Upper lobe of left lung (tissue), 6 donors: ENCODE measurements at regions not wholly inside any gene's neighbourhood (a gene's known extent, or its start where the extent isn't known, plus 50 kb on each side); places are given as distances from the start of the nearest gene placed in this dataset.

Experiments
- ATAC-seq, 2 donors: fragments of 200-7000 bp; cut with Tn5 transposase; one replicate each; pipeline ENCODE4 v1.9.1; 2022; ENCODE audit warnings: mild to moderate bottlenecking in 2 of 2, moderate library complexity in 2 of 2; ENCODE audit not compliant: low FRiP score in 2 of 2
- DNase-seq, 2 donors: peaks; one replicate each; pipeline ENCODE4 v3.0.0-alpha.2; 2019 to 2020
- H3K27ac ChIP-seq, 4 donors: fragments of 200-600 bp; sonication (generic); one replicate each; pipeline ENCODE4 v1.5.1; 2016 to 2019
- H3K27me3 ChIP-seq, 4 donors: fragments of 200-600 bp; sonication (generic); one replicate each; pipeline ENCODE4 v1.5.1; 2017 to 2019
- H3K36me3 ChIP-seq, 4 donors: fragments of 200-600 bp; sonication (generic); one replicate each; pipeline ENCODE4 v1.5.1; 2016 to 2019
- H3K4me1 ChIP-seq, 4 donors: fragments of 200-600 bp; sonication (generic); one replicate each; pipeline ENCODE4 v1.5.1; 2018 to 2019
- H3K4me3 ChIP-seq, 4 donors: fragments of 200-600 bp; sonication (generic); one replicate each; pipeline ENCODE4 v1.5.1; 2017 to 2019; ENCODE audit warnings: mild to moderate bottlenecking in 2 of 4, moderate library complexity in 1 of 4
- H3K9me3 ChIP-seq, 4 donors: fragments of 200-600 bp; sonication (generic); one replicate each; pipeline ENCODE4 v1.5.1; 2018 to 2019
- EP300 ChIP-seq, 4 donors: sonication (generic); formaldehyde crosslinking; IDR thresholded peaks; one replicate each; pipeline ENCODE4 v1.5.1; 2017; ENCODE audit warnings: antibody characterized with exemption in 4 of 4, control low read depth in 2 of 4
- POLR2A ChIP-seq, 4 donors: fragments of 450-650 bp; IDR thresholded peaks; one replicate each; pipeline ENCODE4 v1.5.1; 2016 to 2017; ENCODE audit warnings: antibody characterized with exemption in 4 of 4, mild to moderate bottlenecking in 2 of 4
- POLR2AphosphoS5 ChIP-seq, 2 donors: sonication (generic); formaldehyde crosslinking; IDR thresholded peaks; one replicate each; pipeline ENCODE4 v1.5.1; 2017; ENCODE audit warnings: antibody characterized with exemption in 2 of 2
- WGBS, 2 donors: methylation state at CpG; one replicate each; pipeline ENCODE4 v1.1.5; 2017 to 2018; 5-methylcytosine and 5-hydroxymethylcytosine counted together
- TF ChIP-seq, protein P1 (sequence below), 6 experiments: fragments of 450-650 bp in 4 of 6; fragments of 200-600 bp in 2 of 6; sonication (generic) in 2 of 6; IDR thresholded peaks; one replicate each; pipeline ENCODE4 v1.5.1; 2016 to 2019; ENCODE audit warnings: antibody characterized with exemption in 6 of 6
- donor health status: DM: no; HTN: no; CAD: no; lungs with moderate emphysema.
- donor health status: DM: no; HTN: yes; CAD: no; lungs with severe emphysema.

DNA sequence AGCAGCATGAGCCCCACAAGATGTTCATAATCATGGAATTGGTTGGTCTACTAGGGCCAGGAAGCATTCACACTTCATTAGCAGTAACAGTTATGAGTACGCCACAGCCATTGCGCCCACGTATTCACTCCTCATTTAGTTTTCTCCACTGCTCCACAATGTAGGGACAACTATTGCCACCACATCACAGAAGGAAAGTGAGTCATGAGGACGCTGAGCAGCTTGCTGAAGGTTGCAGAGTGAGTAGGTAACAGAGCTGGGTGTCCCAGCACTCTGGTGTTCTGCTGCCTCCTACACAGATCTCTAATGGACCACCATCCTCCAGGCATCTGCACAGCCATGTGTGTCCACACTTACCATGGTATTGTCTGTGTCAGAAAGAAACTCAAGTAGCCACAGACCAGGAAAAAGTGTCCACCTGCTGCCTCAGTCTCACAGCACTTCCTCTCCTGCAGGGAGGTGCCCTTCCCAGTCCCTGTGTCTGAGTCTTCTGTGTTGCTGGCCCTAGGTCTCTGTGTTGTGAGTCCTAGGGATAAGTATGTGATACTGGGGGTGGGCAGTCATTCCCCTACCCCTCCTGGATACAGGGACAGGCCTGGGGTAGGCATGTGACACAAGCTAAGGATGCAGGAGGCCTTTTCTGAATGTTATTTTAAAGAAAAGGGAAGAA is 103.9 kb downstream of the TTLL2 start:
- no peak overlapping the region for H3K27ac ChIP-seq
- 86 to 93% methylated on average over 4 of the region's 4 CpGs for WGBS, 2 donors
- no peak overlapping the region for H3K4me3 ChIP-seq
- no peaks in the 10 kb centered on the region for H3K27me3 ChIP-seq
- H3K36me3 ChIP-seq = no peaks in the 10 kb centered on the region
- TF ChIP-seq POLR2A (IDR thresholded peaks at IDR 0.05) (no peak), POLR2AphosphoS5 (IDR thresholded peaks at IDR 0.05) (no peak), EP300 (IDR thresholded peaks at IDR 0.05) (no peak)
- TF ChIP-seq, protein P1, sequence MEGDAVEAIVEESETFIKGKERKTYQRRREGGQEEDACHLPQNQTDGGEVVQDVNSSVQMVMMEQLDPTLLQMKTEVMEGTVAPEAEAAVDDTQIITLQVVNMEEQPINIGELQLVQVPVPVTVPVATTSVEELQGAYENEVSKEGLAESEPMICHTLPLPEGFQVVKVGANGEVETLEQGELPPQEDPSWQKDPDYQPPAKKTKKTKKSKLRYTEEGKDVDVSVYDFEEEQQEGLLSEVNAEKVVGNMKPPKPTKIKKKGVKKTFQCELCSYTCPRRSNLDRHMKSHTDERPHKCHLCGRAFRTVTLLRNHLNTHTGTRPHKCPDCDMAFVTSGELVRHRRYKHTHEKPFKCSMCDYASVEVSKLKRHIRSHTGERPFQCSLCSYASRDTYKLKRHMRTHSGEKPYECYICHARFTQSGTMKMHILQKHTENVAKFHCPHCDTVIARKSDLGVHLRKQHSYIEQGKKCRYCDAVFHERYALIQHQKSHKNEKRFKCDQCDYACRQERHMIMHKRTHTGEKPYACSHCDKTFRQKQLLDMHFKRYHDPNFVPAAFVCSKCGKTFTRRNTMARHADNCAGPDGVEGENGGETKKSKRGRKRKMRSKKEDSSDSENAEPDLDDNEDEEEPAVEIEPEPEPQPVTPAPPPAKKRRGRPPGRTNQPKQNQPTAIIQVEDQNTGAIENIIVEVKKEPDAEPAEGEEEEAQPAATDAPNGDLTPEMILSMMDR (IDR thresholded peaks at IDR 0.05) = no peak
- H3K4me1 ChIP-seq = peaks cover 0 to 16% (median 8%) of the 10 kb centered on the region in 4 donors
- no peak for DNase-seq
- H3K9me3 ChIP-seq = no peaks in the 10 kb centered on the region
- no peak for ATAC-seq

DNA sequence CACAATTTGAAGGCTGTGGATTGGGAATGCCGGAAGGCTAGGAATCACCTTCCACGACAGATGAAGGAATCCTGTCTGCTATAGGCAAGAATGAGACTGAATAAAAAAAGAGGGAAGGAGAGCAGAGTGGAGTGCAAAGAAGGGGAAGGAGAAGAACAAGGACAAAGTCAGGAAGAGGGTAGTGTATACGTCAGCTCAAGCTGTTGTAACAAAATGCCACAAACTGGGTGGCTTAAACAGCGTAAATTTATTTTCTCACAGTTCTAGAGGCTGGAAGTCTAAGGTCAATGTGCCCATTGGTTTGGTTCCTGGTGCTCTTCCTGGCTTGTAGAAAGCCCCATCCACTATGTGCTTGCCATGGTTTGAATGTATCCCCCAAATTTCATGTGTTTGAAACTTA is 104.5 kb downstream of the TTLL2 start:
- TF ChIP-seq, protein P1 (IDR thresholded peaks at IDR 0.05) = no peak
- TF ChIP-seq POLR2A (IDR thresholded peaks at IDR 0.05) = no peak
- TF ChIP-seq POLR2AphosphoS5 (IDR thresholded peaks at IDR 0.05) = no peak
- TF ChIP-seq EP300 (IDR thresholded peaks at IDR 0.05) = no peak
- WGBS, 2 donors = 78 to 80% methylated on average over 4 of the region's 4 CpGs

DNA sequence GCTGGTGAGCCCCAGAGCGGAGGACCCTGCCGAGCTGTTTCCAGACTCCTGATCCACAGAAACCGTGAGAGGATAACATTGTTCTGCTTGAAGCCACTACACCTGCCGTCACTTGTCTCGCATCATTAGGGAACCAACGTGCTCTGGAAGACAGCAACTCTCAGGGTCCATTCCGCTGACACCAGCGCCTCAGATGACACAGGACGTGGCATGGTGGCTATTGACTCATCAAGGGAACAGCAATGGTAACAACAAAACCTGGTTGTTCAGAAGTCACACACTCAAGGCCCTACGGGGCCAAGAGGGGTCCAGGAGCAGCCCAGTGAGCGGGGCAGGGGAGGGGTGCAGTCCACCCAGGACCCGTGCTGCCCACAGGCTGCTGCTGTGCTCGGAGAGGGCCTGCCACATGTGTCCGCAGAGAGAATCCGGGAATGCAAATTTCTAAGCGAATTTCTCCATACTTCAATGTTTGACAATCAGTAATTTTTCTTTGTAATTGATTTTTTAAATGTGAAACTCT is 110.4 kb downstream of the TTLL2 start:
- Histone ChIP-seq H3K27ac (no peak overlapping the region), H3K4me1 (no peaks in the 10 kb centered on the region), H3K27me3 (no peaks in the 10 kb centered on the region), H3K4me3 (no peak overlapping the region), H3K36me3 (no peaks in the 10 kb centered on the region), H3K9me3 (no peaks in the 10 kb centered on the region)
- ATAC-seq (no peak), DNase-seq (no peak)
- no peak for TF ChIP-seq POLR2A (IDR thresholded peaks at IDR 0.05)
- TF ChIP-seq, protein P1 (IDR thresholded peaks at IDR 0.05) = no peak
- no peak for TF ChIP-seq POLR2AphosphoS5 (IDR thresholded peaks at IDR 0.05)
- TF ChIP-seq EP300 (IDR thresholded peaks at IDR 0.05) = no peak
- WGBS, 2 donors = 83 to 96% methylated on average over 12 to 16 of the region's 16 CpGs

More for the DNA sequence above, 104.5 kb downstream of the TTLL2 start:
- no peaks in the 10 kb centered on the region for H3K36me3 ChIP-seq
- H3K9me3 ChIP-seq = no peaks in the 10 kb centered on the region
- ATAC-seq (no peak), DNase-seq (no peak)
- no peak overlapping the region for H3K27ac ChIP-seq
- no peak overlapping the region for H3K4me3 ChIP-seq
- H3K4me1 ChIP-seq = peaks cover 0 to 16% (median 8%) of the 10 kb centered on the region in 4 donors
- H3K27me3 ChIP-seq = no peaks in the 10 kb centered on the region

DNA sequence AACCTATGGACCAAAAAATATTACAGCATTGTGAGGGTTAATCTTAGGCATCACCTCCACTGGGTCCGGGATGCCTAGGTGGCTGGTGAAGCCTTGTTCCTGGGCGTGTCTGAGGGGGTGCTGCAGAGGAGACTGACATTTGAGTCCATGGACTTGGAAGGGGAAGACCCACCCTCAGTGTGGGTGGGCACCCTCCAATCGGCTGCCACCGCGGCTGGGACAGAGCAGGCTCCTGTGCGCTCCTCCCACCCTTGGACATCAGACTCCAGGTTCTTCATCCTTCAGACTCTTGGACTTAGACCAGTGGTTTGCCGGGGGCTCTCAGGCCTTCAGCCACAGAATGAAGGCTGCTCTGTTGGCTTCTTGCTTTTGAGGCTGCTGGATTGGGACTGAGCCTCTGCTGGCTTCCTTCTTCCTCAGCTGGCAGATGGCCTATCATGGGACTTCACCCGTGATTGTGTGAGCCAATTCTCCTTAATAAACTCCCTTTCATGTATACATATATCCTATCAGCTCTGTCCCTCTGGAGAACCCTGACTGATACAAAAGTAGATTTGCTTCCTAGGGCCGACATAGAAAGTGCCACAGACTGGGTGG is 113.1 kb downstream of the TTLL2 start:
- peak in 1 of 2 donors; percentile 69 for ATAC-seq
- Histone ChIP-seq H3K4me3 (no peak overlapping the region), H3K4me1 (peaks cover 0 to 6% (median 3%) of the 10 kb centered on the region in 4 donors), H3K9me3 (no peaks in the 10 kb centered on the region), H3K27me3 (no peaks in the 10 kb centered on the region), H3K36me3 (no peaks in the 10 kb centered on the region), H3K27ac (peak overlapping the region in 3 of 4 donors; percentile 19 to 66 (median 51))
- 70 to 79% methylated on average over 9 of the region's 9 CpGs for WGBS, 2 donors
- no peak for DNase-seq
- no peak for TF ChIP-seq POLR2A (IDR thresholded peaks at IDR 0.05)
- TF ChIP-seq EP300 (IDR thresholded peaks at IDR 0.05) = no peak
- peak in 1 of 2 donors; percentile 52 for TF ChIP-seq POLR2AphosphoS5 (IDR thresholded peaks at IDR 0.05)

DNA sequence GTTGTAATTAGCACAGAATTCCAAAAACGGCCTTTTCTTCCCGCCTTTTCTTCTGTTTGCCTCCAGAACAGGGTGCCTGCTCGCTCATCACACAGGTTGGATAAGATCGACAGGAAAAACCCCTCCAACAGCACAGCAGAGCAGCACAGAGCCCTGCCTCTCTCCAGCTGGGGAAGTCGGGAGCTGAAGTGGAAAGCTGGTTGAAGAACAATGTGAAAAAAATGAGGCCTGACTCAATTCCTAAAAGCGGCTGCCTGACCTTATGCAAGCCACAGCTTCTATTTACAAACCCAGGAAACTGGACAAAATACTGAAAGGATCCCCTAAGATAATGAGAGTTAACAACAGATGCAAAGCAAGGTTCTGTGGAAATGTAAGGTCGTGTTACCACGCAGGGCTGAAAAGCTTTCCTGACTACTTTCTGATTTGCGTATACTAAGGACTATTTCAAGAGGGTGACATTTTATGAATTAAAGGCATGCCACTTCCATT is 116.9 kb downstream of the TTLL2 start:
- peak in 1 of 2 donors; percentile 9 for ATAC-seq
- peaks cover 0 to 6% (median 3%) of the 10 kb centered on the region in 4 donors for H3K4me1 ChIP-seq
- no peak for DNase-seq
- H3K36me3 ChIP-seq = no peaks in the 10 kb centered on the region
- no peaks in the 10 kb centered on the region for H3K27me3 ChIP-seq
- TF ChIP-seq POLR2AphosphoS5 (IDR thresholded peaks at IDR 0.05) (no peak), EP300 (IDR thresholded peaks at IDR 0.05) (no peak), POLR2A (IDR thresholded peaks at IDR 0.05) (no peak)
- TF ChIP-seq, protein P1 (IDR thresholded peaks at IDR 0.05) = no peak
- H3K27ac ChIP-seq = peak overlapping the region in 1 of 4 donors; percentile 8
- no peaks in the 10 kb centered on the region for H3K9me3 ChIP-seq
- H3K4me3 ChIP-seq = no peak overlapping the region
- 43 to 51% methylated on average over 9 of the region's 9 CpGs for WGBS, 2 donors
